NCI-H128 (cell line): ENCODE measurements at regions not wholly inside any gene's neighbourhood (a gene's known extent, or its start where the extent isn't known, plus 50 kb on each side); places are given as distances from the start of the nearest gene placed in this dataset.

ENCODE experiments used
- DNase-seq: peaks from one replicate; lab custom pipeline; 2025; ENCODE audit not compliant: unreplicated experiment; lab: John Stamatoyannopoulos, UW

DNA sequence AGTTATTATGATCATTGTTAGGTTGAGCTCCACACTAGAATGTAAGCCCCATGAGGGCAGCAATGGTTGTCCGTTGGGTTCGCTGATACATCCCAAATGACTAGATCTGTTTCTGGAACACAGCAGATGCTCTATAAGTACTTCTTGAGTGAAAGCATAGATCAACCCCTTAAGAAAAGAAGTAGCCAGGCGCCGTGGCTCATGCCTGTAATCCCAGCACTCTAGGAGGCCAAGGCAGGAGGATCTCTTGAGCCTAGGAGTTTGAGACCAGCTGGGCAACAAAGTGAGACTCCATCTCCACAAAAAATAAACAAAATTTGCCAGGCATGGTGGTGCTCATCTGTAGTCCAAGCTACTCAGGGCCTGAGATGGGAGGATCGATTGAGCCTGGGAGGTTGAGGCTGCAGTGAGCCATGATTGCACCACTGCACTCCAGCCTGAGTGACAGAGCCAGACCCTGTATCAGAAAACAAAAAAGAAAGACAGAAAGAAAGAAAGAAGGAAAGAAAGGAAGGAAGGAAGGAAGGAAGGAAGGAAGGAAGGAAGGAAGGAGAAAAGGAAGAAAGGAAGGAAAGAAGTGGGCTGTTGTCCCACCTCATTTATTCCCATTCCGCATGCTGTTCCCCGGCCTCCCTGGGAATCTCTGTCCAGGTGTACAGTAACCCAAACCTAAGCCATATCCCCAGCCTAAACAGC, 54.4 kb upstream of the RPL38 start:
- no peak for DNase-seq

DNA sequence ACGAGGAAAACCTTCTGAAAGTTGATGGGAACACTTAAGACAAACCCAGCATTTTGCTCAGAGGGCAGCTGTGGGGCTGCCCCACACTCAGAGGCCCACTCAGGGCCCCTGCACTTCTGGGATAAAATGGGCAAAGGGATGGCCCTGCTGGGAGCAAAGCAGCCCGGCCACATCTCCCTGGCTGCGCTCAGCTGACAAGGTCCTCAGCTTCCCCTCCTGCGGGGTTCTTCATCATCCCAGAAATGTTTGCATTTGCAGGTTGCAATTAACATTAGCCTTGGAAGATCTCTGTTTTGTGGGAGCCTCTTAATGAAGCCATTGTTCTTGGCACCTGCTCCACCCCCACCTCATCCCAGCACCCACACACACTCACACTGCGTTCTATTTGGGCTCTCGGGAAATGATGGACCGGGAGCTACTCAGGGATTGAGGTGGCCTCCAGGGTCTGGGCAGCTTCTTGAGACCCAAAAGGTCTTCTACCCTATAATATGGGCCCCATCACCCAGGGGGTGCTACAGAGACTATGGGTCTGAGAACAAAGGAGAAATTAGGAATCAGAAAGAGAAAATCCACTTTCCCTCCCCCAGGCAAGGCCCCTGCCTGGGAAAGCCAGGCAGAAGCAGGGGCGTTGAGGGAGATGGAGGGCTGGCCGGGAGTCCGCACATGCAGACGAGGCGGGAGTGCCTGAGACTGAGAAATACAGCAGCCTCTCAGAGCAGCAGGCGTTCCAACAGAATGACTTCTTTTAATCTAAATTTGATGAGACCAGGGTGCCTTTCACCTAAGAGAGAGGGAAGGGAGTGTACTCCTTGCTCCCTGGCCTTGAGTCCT, 53.7 kb upstream of the RPL38 start:
- no peak for DNase-seq

DNA sequence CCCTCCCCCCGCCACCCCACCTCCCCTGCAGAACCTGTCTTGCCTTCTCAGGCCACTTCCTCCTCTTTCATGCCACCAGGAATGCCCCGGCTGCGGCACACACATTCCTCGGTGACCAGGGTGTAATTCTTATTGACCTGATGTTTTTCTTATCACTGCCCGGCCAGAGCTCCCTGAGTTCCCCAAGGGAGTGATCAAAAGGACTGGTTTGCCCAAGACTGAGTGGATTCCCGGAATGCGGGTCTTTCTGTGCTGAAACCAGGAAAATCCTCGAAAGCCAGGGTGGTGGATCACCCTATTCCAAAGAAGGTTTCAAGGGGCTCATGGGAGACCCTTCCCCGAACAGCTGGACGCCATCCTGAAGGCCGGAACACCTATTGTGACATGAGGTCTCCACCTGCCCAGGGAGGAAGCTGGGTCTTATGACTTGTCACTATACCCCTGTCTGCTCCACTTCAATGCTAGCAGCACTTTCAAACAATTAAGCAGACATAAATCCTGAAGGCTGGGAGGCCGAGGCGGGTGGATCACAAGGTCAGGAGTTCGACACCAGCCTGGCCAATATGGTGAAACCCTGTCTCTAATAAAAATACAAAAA, 53.0 kb upstream of the RPL38 start:
- no peak for DNase-seq

DNA sequence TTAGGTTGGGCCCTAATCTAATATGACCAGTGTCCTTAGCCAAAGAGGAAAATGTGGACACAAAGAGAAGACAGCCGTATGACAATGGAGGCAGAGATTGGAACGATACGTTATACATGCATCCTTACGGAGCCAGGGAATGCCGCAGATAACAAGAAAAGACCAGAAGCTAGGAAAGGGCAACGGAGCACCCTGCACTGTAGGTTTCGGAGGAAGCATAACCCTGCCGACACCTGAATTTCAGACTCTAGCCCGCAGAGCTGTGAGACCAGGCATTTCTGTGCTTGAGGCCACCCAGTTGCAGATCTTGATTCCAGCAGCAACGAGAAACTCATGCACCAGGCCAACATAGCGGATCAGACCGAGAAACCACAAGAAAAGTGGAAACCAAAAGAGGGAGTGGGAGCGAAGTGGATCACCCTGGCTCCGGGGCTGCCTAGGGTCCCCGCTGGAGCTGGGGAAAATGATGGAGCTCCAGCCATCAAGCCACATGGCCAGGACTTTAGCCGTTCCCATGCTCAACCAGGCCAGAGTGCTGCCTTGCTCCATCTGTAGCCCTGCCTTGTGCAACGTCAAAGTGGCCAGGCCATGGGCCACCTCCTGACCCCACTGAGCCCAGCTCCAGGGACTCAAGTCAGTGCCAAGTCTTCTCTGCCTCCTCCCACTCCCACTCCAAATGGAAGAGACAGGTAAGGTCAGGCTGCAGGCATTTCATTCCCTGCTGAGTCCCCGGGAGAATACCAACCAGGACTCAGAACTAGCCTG, 51.7 kb upstream of the RPL38 start:
- no peak for DNase-seq

DNA sequence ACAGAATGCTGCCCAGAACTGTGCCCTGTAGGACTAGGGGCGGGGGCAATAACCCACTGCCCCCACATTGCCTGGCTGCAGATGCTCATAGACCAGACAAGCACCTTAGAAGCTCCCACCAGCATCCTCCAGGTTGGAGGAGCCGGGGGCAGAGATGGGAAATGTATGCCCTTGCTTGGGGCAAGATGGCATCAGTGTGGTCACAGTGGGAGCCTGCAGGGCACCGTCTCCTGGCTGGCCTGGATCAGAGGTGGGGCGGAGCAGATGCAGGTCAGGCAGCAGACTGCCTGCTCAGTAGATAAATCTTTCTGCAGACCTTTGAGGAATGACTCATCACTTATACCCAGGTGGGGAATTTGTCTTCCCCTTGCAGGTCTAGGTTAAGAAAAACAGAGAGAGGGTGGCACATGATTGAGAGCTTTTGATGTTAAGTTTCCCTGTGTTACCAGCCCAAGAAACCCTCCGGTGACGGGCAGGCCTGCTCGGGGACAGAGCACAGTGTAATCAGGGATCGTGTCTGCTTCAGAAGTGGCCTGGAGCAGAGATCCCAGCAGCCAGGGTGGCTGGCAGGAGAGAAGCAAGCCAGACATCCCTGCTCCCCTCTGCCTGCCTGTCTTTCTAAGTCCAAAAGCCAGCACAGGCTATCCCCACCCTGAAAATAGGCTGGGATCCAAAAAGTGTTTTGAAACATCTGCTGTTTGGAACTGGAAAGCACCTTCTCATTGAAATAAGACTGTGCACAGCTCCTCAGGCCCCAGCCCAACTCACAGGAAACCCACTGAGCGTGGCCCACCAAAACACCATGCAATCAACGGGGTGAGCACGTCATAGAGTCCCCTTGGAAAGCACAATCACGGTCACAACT, 50.7 kb upstream of the RPL38 start:
- DNase-seq = no peak

DNA sequence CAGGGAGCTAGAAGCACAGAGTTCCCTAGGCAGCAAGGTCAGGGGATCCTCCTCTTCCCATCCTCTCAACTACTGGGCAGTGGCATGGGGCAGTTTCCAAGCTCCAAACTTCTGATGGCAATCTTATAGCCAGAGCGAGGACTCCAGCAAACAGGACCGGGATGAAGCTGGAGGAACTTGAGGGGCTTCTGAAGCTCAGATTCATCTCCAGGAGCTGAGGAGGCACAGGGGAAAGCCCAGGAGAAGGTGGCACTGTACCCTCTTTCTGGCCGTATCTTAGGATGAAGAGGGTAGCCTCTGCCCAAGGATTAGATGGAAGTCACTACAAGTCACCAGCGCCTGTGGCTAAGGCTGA, 50.0 kb upstream of the RPL38 start:
- DNase-seq = no peak
